ENCODE measurements at regions not wholly inside any gene's neighbourhood (a gene's known extent, or its start where the extent isn't known, plus 50 kb on each side); places are given as distances from the start of the nearest gene placed in this dataset.

DNA sequence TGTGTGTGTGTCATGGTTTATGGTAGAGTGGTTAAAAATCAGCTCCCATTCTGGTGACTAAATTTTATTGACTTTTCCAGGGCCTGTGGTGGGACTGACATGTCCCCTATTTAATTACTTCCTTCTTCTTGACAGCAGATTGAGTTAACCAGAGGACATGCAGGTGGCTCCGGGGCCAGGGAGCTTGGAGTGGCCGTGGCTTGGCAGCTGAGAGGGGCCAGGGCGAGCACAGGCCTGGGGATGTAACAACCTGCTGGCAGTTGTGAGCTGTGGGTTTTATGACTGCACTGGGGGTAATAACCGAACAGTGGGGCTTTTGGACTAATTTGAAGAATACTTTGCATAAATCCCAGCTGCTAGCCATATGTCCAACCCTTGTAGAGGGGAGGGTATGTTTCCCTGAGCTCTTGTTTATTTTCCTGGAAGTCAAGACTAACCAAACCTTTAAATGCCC lies 186.0 kb downstream of the MID1IP1 start:
- DNase-seq (ENCODE audit: low spot score) = no peak
- no peak for TF ChIP-seq CTCF (IDR thresholded peaks at IDR 0.05; ENCODE audit: extremely low read depth, missing control alignments)

DNA sequence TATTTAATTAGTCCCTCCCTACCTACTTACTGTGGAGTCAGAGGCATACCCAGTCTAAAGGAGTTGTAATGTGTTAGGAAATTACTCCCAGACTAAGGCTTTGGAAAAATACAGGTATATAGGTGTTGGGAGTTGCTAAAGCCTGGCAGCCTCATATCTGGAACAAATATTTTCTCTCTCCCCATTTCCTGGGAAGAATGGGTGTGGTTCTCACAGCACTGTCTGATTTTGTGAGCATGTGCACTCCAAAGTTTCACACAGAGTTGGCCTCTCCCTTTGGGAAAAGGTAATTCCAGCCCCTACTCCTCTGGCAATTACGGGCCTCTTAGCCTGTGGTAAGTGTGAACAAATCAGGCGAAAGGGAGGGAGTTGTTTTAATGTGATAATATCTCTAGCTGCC lies 187.0 kb downstream of the MID1IP1 start:
- no peak for TF ChIP-seq CTCF (IDR thresholded peaks at IDR 0.05; ENCODE audit: extremely low read depth, missing control alignments)
- DNase-seq (ENCODE audit: low spot score) = no peak

DNA sequence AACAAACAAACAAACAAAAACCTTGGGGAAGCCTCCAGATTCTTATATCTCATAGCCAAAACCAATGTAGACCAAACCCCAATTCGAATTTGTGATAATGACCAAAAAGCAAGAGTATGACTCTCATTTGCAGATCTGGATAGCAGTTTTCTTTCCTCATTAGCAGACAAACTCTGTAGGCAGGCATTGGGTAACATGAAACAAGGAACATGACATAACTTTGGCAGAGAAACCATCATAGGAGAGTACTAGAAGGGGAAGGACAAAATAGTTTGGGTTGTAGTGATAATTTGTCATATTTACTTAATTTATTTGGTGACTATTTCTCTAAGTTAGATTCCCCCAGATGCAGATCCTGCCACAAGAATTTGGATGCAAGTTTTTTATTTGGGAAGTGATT lies 187.8 kb downstream of the MID1IP1 start:
- TF ChIP-seq CTCF (IDR thresholded peaks at IDR 0.05; ENCODE audit: extremely low read depth, missing control alignments) = no peak
- no peak for DNase-seq (ENCODE audit: low spot score)

GRCh38 chrX:38991656-38992440 lies 190.6 kb downstream of the MID1IP1 start:
- DNase-seq (ENCODE audit: low spot score) = no peak
- no peak for TF ChIP-seq CTCF (IDR thresholded peaks at IDR 0.05; ENCODE audit: extremely low read depth, missing control alignments)

GRCh38 chrX:38992441-38993096 lies 191.3 kb downstream of the MID1IP1 start:
- TF ChIP-seq CTCF (IDR thresholded peaks at IDR 0.05; ENCODE audit: extremely low read depth, missing control alignments) = no peak
- DNase-seq (ENCODE audit: low spot score) = no peak

DNA sequence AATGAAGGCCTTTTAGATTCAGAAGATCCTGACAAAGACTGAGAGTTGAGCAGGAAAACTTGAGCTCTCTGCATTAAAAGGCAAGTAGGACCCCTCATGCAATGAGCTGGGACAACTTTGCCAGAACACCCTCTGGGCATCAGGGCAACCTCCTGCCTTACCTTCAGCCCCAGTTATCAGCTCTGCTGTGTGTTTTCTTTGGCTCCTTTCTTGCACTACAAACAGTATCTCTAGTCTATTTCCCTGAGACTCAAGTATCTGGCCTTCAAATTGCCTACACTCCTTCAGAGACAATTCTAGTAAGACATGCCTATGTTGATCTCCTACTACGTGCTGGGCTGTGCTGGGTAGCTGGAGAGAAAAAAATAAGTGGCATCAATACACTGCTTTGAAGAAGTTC lies 192.2 kb downstream of the MID1IP1 start:
- DNase-seq (ENCODE audit: low spot score) = no peak
- TF ChIP-seq CTCF (IDR thresholded peaks at IDR 0.05; ENCODE audit: extremely low read depth, missing control alignments) = no peak

DNA sequence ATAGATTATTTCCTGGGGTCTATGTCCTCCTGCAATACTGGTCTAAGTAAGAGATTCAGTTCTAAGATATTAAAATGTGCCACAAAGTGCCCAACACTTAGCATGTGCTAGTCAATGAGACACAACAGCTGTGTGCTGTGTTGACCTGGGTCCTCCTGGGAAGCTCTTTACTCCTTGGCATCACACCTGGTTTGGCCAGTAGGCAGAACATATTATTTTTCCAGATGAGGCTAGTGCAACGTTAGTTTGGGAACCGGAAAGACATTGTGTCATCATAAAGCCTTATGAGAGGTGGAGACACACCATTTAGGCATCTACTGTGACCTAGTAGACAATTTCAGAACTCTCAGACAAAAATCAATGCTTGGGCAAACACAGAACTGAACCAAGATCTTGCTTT lies 197.8 kb downstream of the MID1IP1 start:
- no peak for DNase-seq (ENCODE audit: low spot score)
- no peak for TF ChIP-seq CTCF (IDR thresholded peaks at IDR 0.05; ENCODE audit: extremely low read depth, missing control alignments)
